ENCODE measurements at regions not wholly inside any gene's neighbourhood (a gene's known extent, or its start where the extent isn't known, plus 50 kb on each side); places are given as distances from the start of the nearest gene placed in this dataset.

- H3K36me3 ChIP-seq (ENCODE audit: insufficient read depth, low read length), result no peaks in the 10 kb centered on the region
- H3K4me1 ChIP-seq (ENCODE audit: insufficient read depth, low read length), result peaks cover 6% of the 10 kb centered on the region
- H3K4me3 ChIP-seq (ENCODE audit: insufficient read depth, low read length), result no peak overlapping the region
- H3K27ac ChIP-seq (ENCODE audit: low read depth, low read length), result no peak overlapping the region
- H3K27me3 ChIP-seq (ENCODE audit: insufficient read depth, low read length), result no peaks in the 10 kb centered on the region
- no peak overlapping the region for H2AFZ ChIP-seq (ENCODE audit: low read length)
- no peak for DNase-seq (ENCODE audit: insufficient read length, low spot score, missing footprints)
- no peak for TF ChIP-seq CTCF (IDR thresholded peaks at IDR 0.05; ENCODE audit: extremely low read depth, low read depth, low read length)
- no peaks in the 10 kb centered on the region for H3K79me2 ChIP-seq (ENCODE audit: insufficient read depth, low read length)
- H3K9me3 ChIP-seq (ENCODE audit: low read depth, low read length), result no peaks in the 10 kb centered on the region
- H4K20me1 ChIP-seq (ENCODE audit: insufficient read depth, low read length), result no peaks in the 10 kb centered on the region
- H3K4me2 ChIP-seq (ENCODE audit: insufficient read depth, low read length), result no peak overlapping the region
These were observed 126.3 kb upstream of the KRAS start for GRCh38 chr12:25376985-25377384.

DNA sequence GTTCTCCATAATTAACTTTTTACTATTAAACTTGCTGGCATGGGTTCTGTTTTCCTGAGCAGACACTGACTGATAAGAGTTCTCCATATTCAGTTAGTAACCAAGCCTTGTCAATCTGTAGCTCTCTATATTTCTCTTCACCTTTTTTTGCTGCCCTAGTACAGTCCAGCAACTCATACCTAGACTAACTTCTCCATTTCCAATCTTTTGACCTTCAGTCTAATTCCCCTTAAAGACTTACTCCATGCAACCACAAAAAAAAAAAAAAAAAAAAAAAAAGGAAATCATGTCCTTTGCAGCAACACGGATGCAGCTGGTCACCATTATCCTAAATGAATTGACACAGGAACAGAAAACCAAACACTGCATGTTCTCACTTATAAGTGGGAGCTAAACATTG is 125.7 kb upstream of the KRAS start:
- Histone ChIP-seq H3K4me3 (ENCODE audit: insufficient read depth, low read length) (no peak overlapping the region), H3K4me1 (ENCODE audit: insufficient read depth, low read length) (peaks cover 6% of the 10 kb centered on the region), H4K20me1 (ENCODE audit: insufficient read depth, low read length) (no peaks in the 10 kb centered on the region), H3K27ac (ENCODE audit: low read depth, low read length) (no peak overlapping the region), H3K79me2 (ENCODE audit: insufficient read depth, low read length) (no peaks in the 10 kb centered on the region), H3K9me3 (ENCODE audit: low read depth, low read length) (no peaks in the 10 kb centered on the region), H3K4me2 (ENCODE audit: insufficient read depth, low read length) (no peak overlapping the region), H3K27me3 (ENCODE audit: insufficient read depth, low read length) (no peaks in the 10 kb centered on the region), H2AFZ (ENCODE audit: low read length) (no peak overlapping the region), H3K36me3 (ENCODE audit: insufficient read depth, low read length) (no peaks in the 10 kb centered on the region)
- TF ChIP-seq CTCF (IDR thresholded peaks at IDR 0.05; ENCODE audit: extremely low read depth, low read depth, low read length), result no peak
- no peak for DNase-seq (ENCODE audit: insufficient read length, low spot score, missing footprints)

GRCh38 chr12:25372969-25373817 is 122.5 kb upstream of the KRAS start:
- DNase-seq (ENCODE audit: insufficient read length, low spot score, missing footprints), result no peak
- Histone ChIP-seq H3K4me1 (ENCODE audit: insufficient read depth, low read length) (peaks cover 6% of the 10 kb centered on the region), H3K4me2 (ENCODE audit: insufficient read depth, low read length) (no peak overlapping the region), H3K79me2 (ENCODE audit: insufficient read depth, low read length) (no peaks in the 10 kb centered on the region), H3K9me3 (ENCODE audit: low read depth, low read length) (no peaks in the 10 kb centered on the region), H3K4me3 (ENCODE audit: insufficient read depth, low read length) (no peak overlapping the region), H3K27ac (ENCODE audit: low read depth, low read length) (no peak overlapping the region), H3K27me3 (ENCODE audit: insufficient read depth, low read length) (no peaks in the 10 kb centered on the region), H3K36me3 (ENCODE audit: insufficient read depth, low read length) (no peaks in the 10 kb centered on the region), H2AFZ (ENCODE audit: low read length) (no peak overlapping the region), H4K20me1 (ENCODE audit: insufficient read depth, low read length) (no peaks in the 10 kb centered on the region)
- no peak for TF ChIP-seq CTCF (IDR thresholded peaks at IDR 0.05; ENCODE audit: extremely low read depth, low read depth, low read length)

GRCh38 chr12:25372002-25372401 is 121.3 kb upstream of the KRAS start:
- Histone ChIP-seq H3K9me3 (ENCODE audit: low read depth, low read length) (no peaks in the 10 kb centered on the region), H3K36me3 (ENCODE audit: insufficient read depth, low read length) (no peaks in the 10 kb centered on the region), H3K4me1 (ENCODE audit: insufficient read depth, low read length) (no peaks in the 10 kb centered on the region), H3K4me2 (ENCODE audit: insufficient read depth, low read length) (no peak overlapping the region), H4K20me1 (ENCODE audit: insufficient read depth, low read length) (no peaks in the 10 kb centered on the region), H2AFZ (ENCODE audit: low read length) (no peak overlapping the region), H3K27ac (ENCODE audit: low read depth, low read length) (no peak overlapping the region), H3K27me3 (ENCODE audit: insufficient read depth, low read length) (no peaks in the 10 kb centered on the region), H3K79me2 (ENCODE audit: insufficient read depth, low read length) (no peaks in the 10 kb centered on the region), H3K4me3 (ENCODE audit: insufficient read depth, low read length) (no peak overlapping the region)
- no peak for DNase-seq (ENCODE audit: insufficient read length, low spot score, missing footprints)
- TF ChIP-seq CTCF (IDR thresholded peaks at IDR 0.05; ENCODE audit: extremely low read depth, low read depth, low read length), result no peak
